ENCODE measurements at regions not wholly inside any gene's neighbourhood (a gene's known extent, or its start where the extent isn't known, plus 50 kb on each side); places are given as distances from the start of the nearest gene placed in this dataset.

DNA sequence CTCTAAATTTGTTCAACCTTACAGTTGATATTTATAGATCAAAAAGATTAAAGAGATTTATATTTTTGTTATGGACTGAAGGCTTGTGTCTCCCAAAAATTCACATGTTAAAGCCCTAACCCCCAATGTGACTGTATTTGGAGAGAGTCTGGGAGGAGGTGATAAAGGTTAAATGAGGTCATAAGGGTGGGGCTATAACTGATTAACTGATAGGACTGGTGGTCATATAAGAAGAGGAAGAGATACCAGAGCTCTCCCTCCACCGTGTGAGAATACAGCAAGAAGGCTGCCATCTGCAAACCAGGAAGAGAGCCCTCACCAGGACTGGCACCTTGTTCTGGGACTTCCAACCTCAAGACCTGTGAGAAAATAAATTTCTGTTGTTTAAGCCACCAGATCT, 264.3 kb downstream of the ENC1 start:
- Histone ChIP-seq H3K4me3 (ENCODE audit: low read depth, low read length) (no peak overlapping the region), H3K27ac (ENCODE audit: low read depth, low read length) (no peak overlapping the region), H3K27me3 (ENCODE audit: control insufficient read depth, insufficient read depth, low read length) (no peaks in the 10 kb centered on the region), H3K9me3 (ENCODE audit: control insufficient read depth, insufficient read depth, low read length) (no peaks in the 10 kb centered on the region)
- TF ChIP-seq CTCF (IDR thresholded peaks at IDR 0.05; ENCODE audit: low read depth, low read length), result no peak
- POLR2A ChIA-PET, result no interaction called here
- CTCF ChIA-PET, result no interaction called here
- DNase-seq (ENCODE audit: low read depth, low spot score), result no peak

DNA sequence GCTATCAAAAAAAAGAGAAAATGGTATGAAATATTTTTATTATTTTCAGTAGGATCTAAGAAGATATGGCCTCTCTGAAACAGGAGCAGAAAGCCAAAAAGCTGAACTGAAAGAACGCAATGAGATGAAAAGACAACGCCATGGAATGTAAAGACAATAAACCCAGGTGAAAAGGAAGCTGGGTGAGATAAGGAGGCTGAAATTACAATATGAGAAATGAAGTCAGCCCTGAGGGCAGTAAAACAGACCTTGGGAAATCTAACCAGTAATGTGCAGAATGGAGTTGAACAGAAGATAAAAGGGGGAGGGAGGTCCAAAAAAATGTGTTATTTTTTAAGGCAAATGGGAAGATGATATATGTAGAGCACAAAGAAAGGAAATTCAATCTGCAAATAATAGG, 265.3 kb downstream of the ENC1 start:
- ChIA-PET CTCF (no interaction called here), POLR2A (no interaction called here)
- no peak overlapping the region for H3K4me3 ChIP-seq (ENCODE audit: low read depth, low read length)
- H3K27ac ChIP-seq (ENCODE audit: low read depth, low read length), result no peak overlapping the region
- H3K27me3 ChIP-seq (ENCODE audit: control insufficient read depth, insufficient read depth, low read length), result peaks cover 4% of the 10 kb centered on the region
- H3K9me3 ChIP-seq (ENCODE audit: control insufficient read depth, insufficient read depth, low read length), result no peaks in the 10 kb centered on the region
- no peak for TF ChIP-seq CTCF (IDR thresholded peaks at IDR 0.05; ENCODE audit: low read depth, low read length)
- DNase-seq (ENCODE audit: low read depth, low spot score), result no peak

DNA sequence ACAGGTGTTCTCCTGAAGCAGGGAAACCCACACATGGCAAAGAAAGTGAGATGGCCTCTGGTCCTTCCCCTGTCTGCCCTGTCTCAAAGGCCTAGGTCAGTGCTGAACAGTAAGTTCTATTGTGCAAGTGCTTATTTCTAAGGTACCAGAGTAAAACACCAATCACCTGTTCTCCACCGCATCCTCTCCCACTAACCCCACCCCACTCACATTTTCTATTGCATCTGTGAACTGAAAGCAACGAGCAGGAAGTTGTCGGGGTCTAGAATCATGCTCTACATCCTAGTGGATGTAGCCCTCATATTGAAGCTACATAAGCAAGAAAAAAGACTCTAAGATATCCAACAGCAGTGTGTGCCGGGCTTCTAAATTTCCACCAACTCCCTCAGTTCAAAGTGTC, 265.9 kb downstream of the ENC1 start:
- DNase-seq (ENCODE audit: low read depth, low spot score), result no peak
- Histone ChIP-seq H3K9me3 (ENCODE audit: control insufficient read depth, insufficient read depth, low read length) (no peaks in the 10 kb centered on the region), H3K27me3 (ENCODE audit: control insufficient read depth, insufficient read depth, low read length) (peaks cover 4% of the 10 kb centered on the region), H3K27ac (ENCODE audit: low read depth, low read length) (no peak overlapping the region), H3K4me3 (ENCODE audit: low read depth, low read length) (no peak overlapping the region)
- ChIA-PET POLR2A (no interaction called here), CTCF (no interaction called here)
- TF ChIP-seq CTCF (IDR thresholded peaks at IDR 0.05; ENCODE audit: low read depth, low read length), result no peak

- ChIA-PET POLR2A (no interaction called here), CTCF (no interaction called here)
- DNase-seq (ENCODE audit: low read depth, low spot score), result peak; percentile 33
- Histone ChIP-seq H3K27me3 (ENCODE audit: control insufficient read depth, insufficient read depth, low read length) (peaks cover 4% of the 10 kb centered on the region), H3K9me3 (ENCODE audit: control insufficient read depth, insufficient read depth, low read length) (no peaks in the 10 kb centered on the region), H3K27ac (ENCODE audit: low read depth, low read length) (no peak overlapping the region), H3K4me3 (ENCODE audit: low read depth, low read length) (no peak overlapping the region)
- no peak for TF ChIP-seq CTCF (IDR thresholded peaks at IDR 0.05; ENCODE audit: low read depth, low read length)
These were observed 267.5 kb downstream of the ENC1 start for GRCh38 chr5:74373076-74373475.

DNA sequence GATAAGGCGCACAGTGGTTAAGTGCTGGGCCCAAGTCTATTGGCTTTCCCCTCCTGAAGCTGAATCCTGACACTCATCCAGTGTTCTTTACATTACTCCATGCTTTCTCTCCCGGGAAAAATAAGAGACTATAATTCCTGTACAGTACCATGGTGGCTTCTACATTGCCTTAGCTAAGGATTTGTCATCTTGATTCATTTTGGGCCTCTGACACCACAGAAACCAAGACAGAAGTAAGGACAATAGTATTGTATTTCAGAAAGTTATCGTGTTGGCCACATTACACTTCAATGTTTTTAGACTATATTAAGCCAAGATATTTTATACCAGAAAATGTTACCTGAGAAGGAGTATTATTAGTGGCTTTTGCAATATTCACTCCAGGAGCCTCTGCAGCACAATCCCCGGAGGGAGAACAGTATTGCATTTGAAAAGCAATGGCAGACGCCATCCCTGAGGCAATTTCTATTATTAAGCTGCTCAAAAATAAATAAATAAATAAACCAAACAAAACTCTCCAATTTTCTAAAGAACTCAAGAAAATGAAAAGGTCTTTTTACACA, 267.9 kb downstream of the ENC1 start:
- no peak for TF ChIP-seq CTCF (IDR thresholded peaks at IDR 0.05; ENCODE audit: low read depth, low read length)
- Histone ChIP-seq H3K27ac (ENCODE audit: low read depth, low read length) (no peak overlapping the region), H3K27me3 (ENCODE audit: control insufficient read depth, insufficient read depth, low read length) (peaks cover 4% of the 10 kb centered on the region), H3K9me3 (ENCODE audit: control insufficient read depth, insufficient read depth, low read length) (no peaks in the 10 kb centered on the region), H3K4me3 (ENCODE audit: low read depth, low read length) (no peak overlapping the region)
- POLR2A ChIA-PET, result no interaction called here
- CTCF ChIA-PET, result no interaction called here
- no peak for DNase-seq (ENCODE audit: low read depth, low spot score)
